ENCODE measurements at regions not wholly inside any gene's neighbourhood (a gene's known extent, or its start where the extent isn't known, plus 50 kb on each side); places are given as distances from the start of the nearest gene placed in this dataset.

GRCh38 chr9:117491491-117491890, 76.6 kb upstream of the ASTN2 start:
- Mint-ChIP-seq H3K4me1 (ENCODE audit: low read depth in 2 of 2) (peaks cover 0 to 4% of the 10 kb centered on the region in 2 donors), H3K9me3 (no peaks in the 10 kb centered on the region), H3K36me3 (ENCODE audit: insufficient read depth) (no peaks in the 10 kb centered on the region), H3K4me3 (no peak overlapping the region), H3K27me3 (no peaks in the 10 kb centered on the region), H3K27ac (no peak overlapping the region)
- no peak for ATAC-seq (replicated peaks)
- no peak for DNase-seq

DNA sequence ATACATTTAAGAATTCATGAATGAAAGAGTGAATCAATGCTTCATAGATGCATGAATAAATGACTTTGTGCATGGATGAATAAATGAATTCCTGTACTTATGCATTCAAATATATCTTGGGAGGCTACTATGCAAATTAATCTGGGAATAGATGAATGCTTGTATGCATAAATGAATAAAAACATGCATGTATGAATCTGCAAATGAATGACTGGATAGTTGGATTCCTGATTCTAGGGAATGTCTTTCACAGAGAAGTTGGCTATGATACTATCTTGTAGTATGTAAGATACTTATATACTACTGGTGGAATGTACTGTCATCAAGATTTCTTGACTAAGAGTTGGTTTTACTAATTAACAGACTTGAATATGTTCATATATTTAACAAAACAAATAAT, 75.3 kb upstream of the ASTN2 start:
- H3K9me3 Mint-ChIP-seq, result no peaks in the 10 kb centered on the region
- peaks cover 2 to 3% of the 10 kb centered on the region in 2 donors for H3K27me3 Mint-ChIP-seq
- no peak overlapping the region for H3K27ac Mint-ChIP-seq
- no peaks in the 10 kb centered on the region for H3K36me3 Mint-ChIP-seq (ENCODE audit: insufficient read depth)
- DNase-seq (no peak), ATAC-seq (replicated peaks) (no peak)
- no peak overlapping the region for H3K4me3 Mint-ChIP-seq
- H3K4me1 Mint-ChIP-seq (ENCODE audit: low read depth in 2 of 2), result peaks cover 0 to 4% of the 10 kb centered on the region in 2 donors

DNA sequence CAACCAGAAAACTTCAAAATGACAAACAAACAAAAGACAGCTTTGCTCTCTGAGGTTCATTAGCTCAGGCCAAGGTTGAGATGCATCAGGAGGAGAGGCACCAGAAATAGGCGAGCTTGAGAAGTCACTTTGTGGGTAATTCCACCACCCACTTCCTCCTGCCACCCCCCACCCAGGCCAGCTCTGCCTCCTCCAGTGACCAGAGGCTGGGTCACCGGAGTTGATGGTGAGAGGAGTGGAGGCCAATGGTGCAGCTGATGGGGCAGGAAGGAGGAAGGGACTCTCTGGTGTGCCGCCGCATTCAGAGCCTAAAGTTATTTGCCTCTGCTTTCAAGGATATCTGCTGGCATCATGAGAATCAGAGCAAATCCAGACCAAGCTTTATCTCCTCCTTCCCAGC, 73.8 kb upstream of the ASTN2 start:
- peaks cover 9% of the 10 kb centered on the region in 2 donors for H3K27me3 Mint-ChIP-seq
- H3K27ac Mint-ChIP-seq, result no peak overlapping the region
- H3K4me3 Mint-ChIP-seq, result no peak overlapping the region
- DNase-seq (no peak), ATAC-seq (replicated peaks) (no peak)
- peaks cover 0 to 6% of the 10 kb centered on the region in 2 donors for H3K9me3 Mint-ChIP-seq
- H3K36me3 Mint-ChIP-seq (ENCODE audit: insufficient read depth), result no peaks in the 10 kb centered on the region
- H3K4me1 Mint-ChIP-seq (ENCODE audit: low read depth in 2 of 2), result peaks cover 0 to 4% of the 10 kb centered on the region in 2 donors

- H3K27ac Mint-ChIP-seq, result no peak overlapping the region
- H3K27me3 Mint-ChIP-seq, result peaks cover 9% of the 10 kb centered on the region in 2 donors
- ATAC-seq (replicated peaks) (peak; percentile 40), DNase-seq (peak in 2 of 3 experiments; percentile 2 to 8)
- H3K9me3 Mint-ChIP-seq, result peaks cover 0 to 6% of the 10 kb centered on the region in 2 donors
- H3K4me1 Mint-ChIP-seq (ENCODE audit: low read depth in 2 of 2), result peaks cover 0 to 4% of the 10 kb centered on the region in 2 donors
- no peak overlapping the region for H3K4me3 Mint-ChIP-seq
- H3K36me3 Mint-ChIP-seq (ENCODE audit: insufficient read depth), result no peaks in the 10 kb centered on the region
These were observed 72.8 kb upstream of the ASTN2 start for GRCh38 chr9:117487555-117488175.

GRCh38 chr9:117486426-117486825, 71.6 kb upstream of the ASTN2 start:
- Mint-ChIP-seq H3K4me1 (ENCODE audit: low read depth in 2 of 2) (peaks cover 0 to 4% of the 10 kb centered on the region in 2 donors), H3K4me3 (no peak overlapping the region), H3K27me3 (peaks cover 9% of the 10 kb centered on the region in 2 donors), H3K27ac (no peak overlapping the region), H3K36me3 (ENCODE audit: insufficient read depth) (no peaks in the 10 kb centered on the region), H3K9me3 (peaks cover 0 to 6% of the 10 kb centered on the region in 2 donors)
- DNase-seq, result no peak
- ATAC-seq (replicated peaks), result no peak

DNA sequence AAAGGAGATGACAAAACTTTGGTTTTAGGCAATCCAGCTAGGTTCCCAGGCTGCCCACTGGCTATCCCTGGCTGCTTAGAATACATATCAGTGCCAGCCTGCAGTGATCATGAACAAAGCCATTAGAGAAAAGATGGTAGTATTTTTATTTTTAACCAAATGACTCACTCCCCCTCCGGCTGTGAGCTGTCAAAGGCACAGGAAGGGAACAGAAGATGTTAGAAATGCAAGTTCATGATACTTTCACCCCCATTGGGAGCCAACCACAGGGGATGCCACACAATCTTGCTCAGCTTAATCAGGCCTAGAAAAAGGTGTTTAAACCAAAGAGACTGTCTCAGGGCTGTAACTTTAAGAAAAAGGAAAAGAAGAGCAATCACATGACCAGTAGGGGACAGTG, 70.3 kb upstream of the ASTN2 start:
- Mint-ChIP-seq H3K4me3 (no peak overlapping the region), H3K9me3 (peaks cover 2 to 6% of the 10 kb centered on the region in 2 donors), H3K27ac (no peak overlapping the region), H3K27me3 (peaks cover 9% of the 10 kb centered on the region in 2 donors), H3K36me3 (ENCODE audit: insufficient read depth) (no peaks in the 10 kb centered on the region), H3K4me1 (ENCODE audit: low read depth in 2 of 2) (peaks cover 0 to 4% of the 10 kb centered on the region in 2 donors)
- no peak for DNase-seq
- ATAC-seq (replicated peaks), result no peak

- H3K9me3 Mint-ChIP-seq, result peaks cover 2 to 8% of the 10 kb centered on the region in 2 donors
- ATAC-seq (replicated peaks) (no peak), DNase-seq (no peak)
- H3K27me3 Mint-ChIP-seq, result peaks cover 9% of the 10 kb centered on the region in 2 donors
- no peaks in the 10 kb centered on the region for H3K4me1 Mint-ChIP-seq (ENCODE audit: low read depth in 2 of 2)
- H3K36me3 Mint-ChIP-seq (ENCODE audit: insufficient read depth), result no peaks in the 10 kb centered on the region
- no peak overlapping the region for H3K27ac Mint-ChIP-seq
- no peak overlapping the region for H3K4me3 Mint-ChIP-seq
These were observed 65.9 kb upstream of the ASTN2 start for GRCh38 chr9:117480729-117481128.

DNA sequence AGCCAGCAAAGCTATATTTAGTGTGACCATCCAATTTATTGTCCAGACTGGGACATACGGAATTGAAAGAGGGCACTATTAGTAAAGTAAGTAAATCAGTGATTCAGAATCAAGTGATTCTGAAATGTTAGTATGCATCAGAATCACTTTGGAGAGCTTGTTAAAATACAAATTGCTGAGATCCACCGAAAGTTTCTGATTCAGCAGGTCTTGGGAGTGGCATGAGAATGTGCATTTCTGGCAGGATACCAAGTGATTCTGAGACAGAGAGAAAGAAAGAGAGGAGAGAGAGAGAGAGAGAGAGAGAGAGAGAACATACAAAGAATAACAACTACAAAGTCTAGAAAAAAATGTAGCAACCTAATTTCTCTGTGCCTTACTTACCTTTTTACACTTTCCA, 65.4 kb upstream of the ASTN2 start:
- H3K4me1 Mint-ChIP-seq (ENCODE audit: low read depth in 2 of 2), result no peaks in the 10 kb centered on the region
- H3K27me3 Mint-ChIP-seq, result peaks cover 7 to 8% of the 10 kb centered on the region in 2 donors
- H3K27ac Mint-ChIP-seq, result no peak overlapping the region
- ATAC-seq (replicated peaks) (no peak), DNase-seq (no peak)
- no peak overlapping the region for H3K4me3 Mint-ChIP-seq
- H3K9me3 Mint-ChIP-seq, result peaks cover 6 to 13% of the 10 kb centered on the region in 2 donors
- H3K36me3 Mint-ChIP-seq (ENCODE audit: insufficient read depth), result no peaks in the 10 kb centered on the region

- Mint-ChIP-seq H3K4me3 (no peak overlapping the region), H3K27me3 (no peaks in the 10 kb centered on the region), H3K36me3 (ENCODE audit: insufficient read depth) (no peaks in the 10 kb centered on the region), H3K27ac (no peak overlapping the region), H3K4me1 (ENCODE audit: low read depth in 2 of 2) (no peaks in the 10 kb centered on the region), H3K9me3 (peaks cover 6 to 16% of the 10 kb centered on the region in 2 donors)
- no peak for ATAC-seq (replicated peaks)
- DNase-seq, result no peak
These were observed 58.4 kb upstream of the ASTN2 start for GRCh38 chr9:117473293-117473692.

GRCh38 chr9:117470902-117471301, 56.0 kb upstream of the ASTN2 start:
- no peak overlapping the region for H3K27ac Mint-ChIP-seq
- H3K36me3 Mint-ChIP-seq (ENCODE audit: insufficient read depth), result no peaks in the 10 kb centered on the region
- no peaks in the 10 kb centered on the region for H3K4me1 Mint-ChIP-seq (ENCODE audit: low read depth in 2 of 2)
- H3K9me3 Mint-ChIP-seq, result peaks cover 6 to 16% of the 10 kb centered on the region in 2 donors
- no peak for ATAC-seq (replicated peaks)
- H3K4me3 Mint-ChIP-seq, result no peak overlapping the region
- H3K27me3 Mint-ChIP-seq, result no peaks in the 10 kb centered on the region
- no peak for DNase-seq

GRCh38 chr9:117470455-117470854, 55.6 kb upstream of the ASTN2 start:
- no peaks in the 10 kb centered on the region for H3K4me1 Mint-ChIP-seq (ENCODE audit: low read depth in 2 of 2)
- H3K36me3 Mint-ChIP-seq (ENCODE audit: insufficient read depth), result no peaks in the 10 kb centered on the region
- no peak for ATAC-seq (replicated peaks)

GRCh38 chr9:117466111-117466510, 51.3 kb upstream of the ASTN2 start:
- Mint-ChIP-seq H3K27ac (no peak overlapping the region), H3K9me3 (peaks cover under 1 to 2% of the 10 kb centered on the region in 2 donors), H3K36me3 (ENCODE audit: insufficient read depth) (no peaks in the 10 kb centered on the region), H3K4me1 (ENCODE audit: low read depth in 2 of 2) (no peaks in the 10 kb centered on the region), H3K27me3 (no peaks in the 10 kb centered on the region), H3K4me3 (no peak overlapping the region)
- ATAC-seq (replicated peaks), result no peak
- no peak for DNase-seq

More at GRCh38 chr9:117470455-117470854, 55.6 kb upstream of the ASTN2 start:
- Mint-ChIP-seq H3K27ac (no peak overlapping the region), H3K9me3 (peaks cover 2 to 11% of the 10 kb centered on the region in 2 donors), H3K27me3 (no peaks in the 10 kb centered on the region), H3K4me3 (no peak overlapping the region)
- no peak for DNase-seq

GRCh38 chr9:117465706-117466105, 50.8 kb upstream of the ASTN2 start:
- no peak for ATAC-seq (replicated peaks)
- Mint-ChIP-seq H3K27me3 (no peaks in the 10 kb centered on the region), H3K9me3 (peaks cover 0 to 2% of the 10 kb centered on the region in 2 donors), H3K27ac (no peak overlapping the region), H3K4me3 (no peak overlapping the region), H3K36me3 (ENCODE audit: insufficient read depth) (no peaks in the 10 kb centered on the region), H3K4me1 (ENCODE audit: low read depth in 2 of 2) (no peaks in the 10 kb centered on the region)
- no peak for DNase-seq

- Mint-ChIP-seq H3K27me3 (no peaks in the 10 kb centered on the region), H3K27ac (no peak overlapping the region), H3K4me1 (ENCODE audit: low read depth in 2 of 2) (no peaks in the 10 kb centered on the region), H3K36me3 (ENCODE audit: insufficient read depth) (no peaks in the 10 kb centered on the region), H3K9me3 (peaks cover 0 to 2% of the 10 kb centered on the region in 2 donors), H3K4me3 (no peak overlapping the region)
- ATAC-seq (replicated peaks) (no peak), DNase-seq (no peak)
These were observed 50.2 kb upstream of the ASTN2 start for GRCh38 chr9:117464941-117465616.

All from effector memory CD8-positive, alpha-beta T cell (primary cell).